Sciatic nerve (tissue), 2 donors: ENCODE measurements at regions not wholly inside any gene's neighbourhood (a gene's known extent, or its start where the extent isn't known, plus 50 kb on each side); places are given as distances from the start of the nearest gene placed in this dataset.
A peak's percentile ranks its signal among the peaks of the same experiment; 100 is the strongest.
"Not testable (repeated sequence)": the region's sequence is repeated elsewhere in the genome, so short reads cannot be mapped to it uniquely, and the experiment has no call there.

ENCODE experiments used
- ATAC-seq: fragments of 200-7000 bp; cut with Tn5 transposase; one replicate; pipeline ENCODE4 v1.9.1; 2020; ENCODE audit warnings: mild to moderate bottlenecking, moderate library complexity
- DNase-seq: peaks from one replicate; pipeline ENCODE4 v3.0.0-alpha.2; 2020; ENCODE audit warnings: low spot score
- intact Hi-C: fragments of 100-400 bp; cut with DNase I; formaldehyde crosslinking; loops from one replicate; pipeline ENCODE4 v1.14.2; 2022
- donor health status: DM: no; HTN: no; CAD: no.
- donor health status: DM: no; HTN: no; CAD: no.

- ATAC-seq (no peak), DNase-seq (no peak)
- intact Hi-C loops: no loop called here
Observed at GRCh38 chr1:118325550-118326225, 140.7 kb upstream of the SPAG17 start.

GRCh38 chr1:118323246-118323645 lies 138.2 kb upstream of the SPAG17 start:
- no peak for DNase-seq
- intact Hi-C loops: no loop called here
- ATAC-seq: no peak

- ATAC-seq (no peak), DNase-seq (no peak)
- intact Hi-C loops: no loop called here
Observed at GRCh38 chr1:118322331-118322730, 137.3 kb upstream of the SPAG17 start.

- ATAC-seq (no peak), DNase-seq (no peak)
- intact Hi-C loops: no loop called here
Observed at GRCh38 chr1:118321840-118322239, 136.8 kb upstream of the SPAG17 start.

GRCh38 chr1:118317842-118318614 lies 133.0 kb upstream of the SPAG17 start:
- ATAC-seq (peak; percentile 26), DNase-seq (no peak)
- intact Hi-C loops: no loop called here

- intact Hi-C loops: no loop called here
- DNase-seq: no peak
- no peak for ATAC-seq
Observed at GRCh38 chr1:118306851-118307250, 121.8 kb upstream of the SPAG17 start.

- DNase-seq (no peak), ATAC-seq (peak; percentile 70)
- intact Hi-C loops: no loop called here
Observed at GRCh38 chr1:118304722-118305359, 119.8 kb upstream of the SPAG17 start.

- DNase-seq (no peak), ATAC-seq (no peak)
- intact Hi-C loops: no loop called here
Observed at GRCh38 chr1:118303534-118303933, 118.5 kb upstream of the SPAG17 start.

- DNase-seq (no peak), ATAC-seq (no peak)
- intact Hi-C loops: no loop called here
Observed at GRCh38 chr1:118303064-118303463, 118.0 kb upstream of the SPAG17 start.

GRCh38 chr1:118302145-118302544 lies 117.1 kb upstream of the SPAG17 start:
- ATAC-seq: no peak
- intact Hi-C loops: no loop called here
- DNase-seq: no peak

- DNase-seq (no peak), ATAC-seq (no peak)
- intact Hi-C loops: no loop called here
Observed at GRCh38 chr1:118300808-118301207, 115.8 kb upstream of the SPAG17 start.

GRCh38 chr1:118298397-118298796 lies 113.4 kb upstream of the SPAG17 start:
- DNase-seq (no peak), ATAC-seq (no peak)
- intact Hi-C loops: no loop called here

- intact Hi-C loops: no loop called here
- no peak for ATAC-seq
- DNase-seq: no peak
Observed at GRCh38 chr1:118297521-118297920, 112.5 kb upstream of the SPAG17 start.

- ATAC-seq (peak; percentile 56), DNase-seq (no peak)
- intact Hi-C loops: no loop called here
Observed at GRCh38 chr1:118294875-118295642, 110.0 kb upstream of the SPAG17 start.

GRCh38 chr1:118291661-118292060 lies 106.6 kb upstream of the SPAG17 start:
- DNase-seq: no peak
- intact Hi-C loops: no loop called here
- peak; percentile 53 for ATAC-seq

GRCh38 chr1:118290571-118290970 lies 105.5 kb upstream of the SPAG17 start:
- DNase-seq: no peak
- ATAC-seq: no peak
- intact Hi-C loops: no loop called here

GRCh38 chr1:118290046-118290445 lies 105.0 kb upstream of the SPAG17 start:
- DNase-seq (no peak), ATAC-seq (peak; percentile 55)
- intact Hi-C loops: no loop called here

- intact Hi-C loops, ATAC-seq, DNase-seq: not testable (repeated sequence)
Observed at GRCh38 chr1:118280656-118281055, 95.6 kb upstream of the SPAG17 start.

GRCh38 chr1:118275472-118276115 lies 90.6 kb upstream of the SPAG17 start:
- DNase-seq (no peak), ATAC-seq (no peak)
- intact Hi-C loops: no loop called here
